HG02759 (cell line): ENCODE measurements at regions not wholly inside any gene's neighbourhood (a gene's known extent, or its start where the extent isn't known, plus 50 kb on each side); places are given as distances from the start of the nearest gene placed in this dataset.

Source experiments
- ATAC-seq: cut with Tn5 transposase; IDR thresholded peaks from one replicate; pipeline ENCODE4 v1.9.1; 2021; ENCODE audit warnings: mild to moderate bottlenecking, moderate library complexity; ENCODE audit not compliant: unreplicated experiment

GRCh38 chr4:43242606-43243005 lies 350.1 kb downstream of the GRXCR1 start:
- no peak for ATAC-seq

GRCh38 chr4:43243433-43244116 lies 351.1 kb downstream of the GRXCR1 start:
- ATAC-seq: no peak

- peak; percentile 96 for ATAC-seq
These were observed 352.3 kb downstream of the GRXCR1 start for GRCh38 chr4:43244688-43245382.

GRCh38 chr4:43251841-43252240 lies 359.3 kb downstream of the GRXCR1 start:
- no peak for ATAC-seq

GRCh38 chr4:43253541-43253940 lies 361.0 kb downstream of the GRXCR1 start:
- ATAC-seq: no peak

- ATAC-seq: no peak
These were observed 372.2 kb downstream of the GRXCR1 start for GRCh38 chr4:43264730-43265129.

- ATAC-seq: no peak
These were observed 379.4 kb downstream of the GRXCR1 start for GRCh38 chr4:43271946-43272345.

- ATAC-seq: no peak
These were observed 381.9 kb downstream of the GRXCR1 start for GRCh38 chr4:43274376-43274775.

- ATAC-seq: no peak
These were observed 383.3 kb downstream of the GRXCR1 start for GRCh38 chr4:43275779-43276178.

GRCh38 chr4:43276321-43276720 lies 383.8 kb downstream of the GRXCR1 start:
- no peak for ATAC-seq

GRCh38 chr4:43277003-43277402 lies 384.5 kb downstream of the GRXCR1 start:
- ATAC-seq: no peak

GRCh38 chr4:43282534-43282933 lies 390.0 kb downstream of the GRXCR1 start:
- ATAC-seq: no peak

- no peak for ATAC-seq
These were observed 393.6 kb downstream of the GRXCR1 start for GRCh38 chr4:43286137-43286536.

- ATAC-seq: no peak
These were observed 404.5 kb downstream of the GRXCR1 start for GRCh38 chr4:43296946-43297528.

GRCh38 chr4:43316813-43317212 lies 424.3 kb downstream of the GRXCR1 start:
- no peak for ATAC-seq

- ATAC-seq: no peak
These were observed 432.9 kb downstream of the GRXCR1 start for GRCh38 chr4:43325220-43325967.

- no peak for ATAC-seq
These were observed 437.8 kb downstream of the GRXCR1 start for GRCh38 chr4:43330288-43330687.

GRCh38 chr4:43331226-43332051 lies 438.9 kb downstream of the GRXCR1 start:
- ATAC-seq: no peak

- ATAC-seq: no peak
These were observed 439.5 kb downstream of the GRXCR1 start for GRCh38 chr4:43332052-43332425.

- no peak for ATAC-seq
These were observed 445.2 kb downstream of the GRXCR1 start for GRCh38 chr4:43337707-43338106.

GRCh38 chr4:43339435-43339834 lies 446.9 kb downstream of the GRXCR1 start:
- ATAC-seq: no peak
